NCI-H748 treated with DMSO at 0.1 percent for 48 hours (cell line): ENCODE measurements at regions not wholly inside any gene's neighbourhood (a gene's known extent, or its start where the extent isn't known, plus 50 kb on each side); places are given as distances from the start of the nearest gene placed in this dataset.

ENCODE experiments used
- DNase-seq: peaks from one replicate; lab custom pipeline; 2025; lab: John Stamatoyannopoulos, UW

- no peak for DNase-seq
These were observed 226.8 kb downstream of the C6orf118 start for GRCh38 chr6:165082636-165083035.

- no peak for DNase-seq
These were observed 227.4 kb downstream of the C6orf118 start for GRCh38 chr6:165081944-165082532.

GRCh38 chr6:165077876-165078275 is 231.5 kb downstream of the C6orf118 start:
- no peak for DNase-seq

GRCh38 chr6:165071906-165072305 is 237.5 kb downstream of the C6orf118 start:
- no peak for DNase-seq

- no peak for DNase-seq
These were observed 248.7 kb downstream of the C6orf118 start for GRCh38 chr6:165060720-165061119.

DNA sequence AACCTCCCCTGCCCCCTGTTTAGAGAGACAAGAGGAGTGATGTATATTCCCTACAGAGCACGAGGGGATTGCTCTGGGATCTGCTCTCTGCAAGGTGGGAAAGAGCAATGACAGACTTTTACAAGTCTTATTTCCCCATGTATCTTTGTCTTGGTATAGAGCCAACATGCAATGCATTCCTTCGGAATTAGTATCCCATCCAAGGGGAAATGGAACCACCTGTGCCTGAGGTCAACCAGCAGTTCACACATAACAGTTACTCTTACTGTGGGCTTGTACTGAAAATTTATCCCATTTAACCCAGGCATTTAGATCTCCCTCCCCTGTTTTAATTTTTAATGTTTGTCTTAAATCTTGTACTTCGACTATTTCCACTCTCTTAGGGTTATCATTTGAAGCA is 250.4 kb downstream of the C6orf118 start:
- DNase-seq: no peak

- DNase-seq: no peak
These were observed 253.1 kb downstream of the C6orf118 start for GRCh38 chr6:165056292-165056691.

DNA sequence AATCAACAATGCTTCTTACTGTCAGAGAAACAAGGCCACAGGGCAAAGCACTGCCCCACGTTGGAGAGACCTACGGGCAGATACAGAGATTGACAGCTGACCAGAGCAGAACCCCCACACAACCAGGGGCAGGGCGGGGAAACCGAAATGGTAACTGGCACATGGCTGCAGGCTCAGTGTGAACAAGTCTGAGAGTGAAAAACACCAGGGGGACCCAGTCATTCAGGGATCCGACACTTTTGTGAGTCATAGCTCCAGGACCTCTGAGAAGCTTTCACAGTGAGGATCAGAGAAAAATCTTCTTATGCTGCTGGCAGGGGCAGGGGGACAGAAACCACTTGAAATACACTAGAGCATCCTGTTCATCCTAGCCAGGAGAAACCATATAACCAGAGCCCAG is 254.2 kb downstream of the C6orf118 start:
- no peak for DNase-seq

GRCh38 chr6:165052561-165053480 is 256.6 kb downstream of the C6orf118 start:
- no peak for DNase-seq

DNA sequence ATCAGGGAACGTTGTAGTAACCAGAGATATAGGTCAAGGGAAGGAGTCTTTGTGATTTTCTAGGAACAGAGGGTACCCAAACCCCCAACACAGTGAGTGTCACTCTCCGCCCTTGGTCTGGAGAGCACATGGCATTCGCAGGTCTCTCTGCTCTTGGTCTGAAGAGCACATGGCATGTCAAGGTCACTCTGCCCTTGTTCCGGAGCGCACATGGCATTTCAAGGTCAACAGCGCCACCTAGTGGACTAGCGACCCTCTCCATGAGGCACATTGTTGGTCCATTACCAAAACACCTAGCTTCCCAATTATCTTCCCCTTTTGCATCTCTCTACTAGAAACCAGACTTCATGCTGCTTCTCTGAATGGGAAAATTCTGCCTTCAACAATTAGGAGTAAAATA is 260.0 kb downstream of the C6orf118 start:
- peak; percentile 37 for DNase-seq

DNA sequence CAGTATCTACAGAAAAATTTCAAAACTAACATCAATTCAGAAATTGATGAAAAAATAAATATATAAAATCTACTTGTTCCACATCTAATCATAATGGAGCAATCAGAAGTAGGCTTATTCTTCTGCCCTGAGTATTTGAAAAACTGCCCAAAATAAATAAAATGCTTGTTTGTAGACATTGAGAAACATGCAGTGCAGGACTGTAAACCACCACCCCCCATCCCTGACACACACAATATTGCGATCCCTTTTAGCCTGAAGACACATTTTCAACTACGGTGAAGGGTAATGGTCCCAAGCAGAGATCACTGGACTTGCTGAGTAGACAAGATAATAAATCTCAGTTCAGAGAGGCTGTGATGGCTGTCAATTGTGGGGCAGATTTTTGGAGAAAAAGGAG is 261.5 kb downstream of the C6orf118 start:
- DNase-seq: no peak

- no peak for DNase-seq
These were observed 263.8 kb downstream of the C6orf118 start for GRCh38 chr6:165045631-165046030.

- no peak for DNase-seq
These were observed 266.5 kb downstream of the C6orf118 start for GRCh38 chr6:165042912-165043311.

DNA sequence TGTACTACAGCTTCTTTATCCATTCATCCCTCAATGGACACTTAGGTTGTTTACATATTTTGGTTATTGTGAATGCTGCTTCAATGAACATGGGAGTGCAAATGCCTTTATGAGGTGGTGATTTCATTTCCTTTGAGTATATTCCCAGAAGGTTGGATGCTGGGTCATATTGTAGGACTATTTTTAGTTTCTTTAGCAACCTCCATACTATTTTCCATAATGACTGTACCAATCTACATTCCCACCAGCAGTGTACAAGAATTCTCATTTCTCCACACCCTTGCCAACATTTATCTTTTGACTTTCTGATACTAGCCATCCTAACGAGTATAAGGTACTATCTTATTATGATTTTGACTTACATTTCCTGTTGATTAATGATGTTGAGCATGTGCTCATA is 269.0 kb downstream of the C6orf118 start:
- DNase-seq: no peak

GRCh38 chr6:165034271-165034741 is 275.1 kb downstream of the C6orf118 start:
- no peak for DNase-seq

- DNase-seq: no peak
These were observed 277.9 kb downstream of the C6orf118 start for GRCh38 chr6:165031502-165031901.

GRCh38 chr6:165025040-165025439 is 284.4 kb downstream of the C6orf118 start:
- DNase-seq: no peak

- DNase-seq: no peak
These were observed 289.7 kb downstream of the C6orf118 start for GRCh38 chr6:165019681-165020080.

DNA sequence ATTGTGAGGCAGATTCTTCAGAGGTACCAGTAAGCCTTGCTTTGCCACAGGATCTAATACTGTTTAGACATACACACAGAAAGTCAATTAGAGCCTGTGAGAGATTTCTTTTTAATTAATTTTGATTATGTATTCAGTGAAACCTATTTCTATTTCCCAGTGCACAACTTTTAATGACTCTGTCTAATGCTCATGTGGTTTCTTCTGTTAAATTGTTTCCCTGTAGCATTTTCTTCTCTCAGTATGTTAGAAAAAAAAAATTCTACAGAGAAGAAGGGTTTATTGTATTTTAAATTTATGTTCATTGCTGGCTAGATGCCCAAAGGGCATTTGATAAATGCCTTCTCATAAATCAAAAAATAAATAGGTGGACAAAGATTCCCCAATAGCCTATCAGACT is 293.7 kb downstream of the C6orf118 start:
- no peak for DNase-seq

DNA sequence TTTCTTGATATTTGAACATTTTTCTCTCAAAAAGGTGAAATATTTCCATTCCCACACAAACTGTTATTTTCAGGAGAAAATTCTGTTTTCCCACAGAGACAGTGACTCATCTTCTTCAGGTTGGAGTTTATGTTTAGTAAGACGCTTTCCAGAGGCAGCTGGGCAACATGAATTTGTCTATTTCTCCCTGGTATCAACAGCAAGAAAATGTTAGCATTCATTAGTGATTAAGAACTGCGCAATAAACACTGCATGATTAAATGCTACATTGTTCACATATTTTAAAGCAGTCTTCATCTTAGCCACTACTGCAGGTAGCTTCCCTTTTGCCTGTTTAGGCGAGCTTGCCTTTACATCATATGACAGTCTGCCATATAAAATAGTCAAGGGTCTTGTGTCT is 295.7 kb downstream of the C6orf118 start:
- no peak for DNase-seq

DNA sequence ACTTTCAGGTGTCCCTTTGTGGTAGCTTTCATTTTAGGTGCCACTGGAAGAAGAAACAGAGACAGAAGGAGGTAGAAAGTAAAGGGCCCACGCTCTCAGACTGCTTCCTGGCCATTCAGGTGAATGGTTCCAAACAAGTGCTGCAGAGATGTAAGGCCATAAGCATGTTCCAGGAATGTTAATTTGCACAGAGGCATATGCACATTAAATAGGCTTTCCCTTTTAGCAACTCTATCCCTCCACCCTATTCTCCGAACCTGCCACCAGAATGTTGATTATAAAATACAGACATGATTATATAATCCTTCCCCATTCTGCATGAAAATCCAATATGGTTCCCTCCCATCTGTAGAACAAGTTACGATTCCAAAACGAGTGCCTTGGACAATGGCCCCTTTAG is 297.2 kb downstream of the C6orf118 start:
- DNase-seq: no peak

DNA sequence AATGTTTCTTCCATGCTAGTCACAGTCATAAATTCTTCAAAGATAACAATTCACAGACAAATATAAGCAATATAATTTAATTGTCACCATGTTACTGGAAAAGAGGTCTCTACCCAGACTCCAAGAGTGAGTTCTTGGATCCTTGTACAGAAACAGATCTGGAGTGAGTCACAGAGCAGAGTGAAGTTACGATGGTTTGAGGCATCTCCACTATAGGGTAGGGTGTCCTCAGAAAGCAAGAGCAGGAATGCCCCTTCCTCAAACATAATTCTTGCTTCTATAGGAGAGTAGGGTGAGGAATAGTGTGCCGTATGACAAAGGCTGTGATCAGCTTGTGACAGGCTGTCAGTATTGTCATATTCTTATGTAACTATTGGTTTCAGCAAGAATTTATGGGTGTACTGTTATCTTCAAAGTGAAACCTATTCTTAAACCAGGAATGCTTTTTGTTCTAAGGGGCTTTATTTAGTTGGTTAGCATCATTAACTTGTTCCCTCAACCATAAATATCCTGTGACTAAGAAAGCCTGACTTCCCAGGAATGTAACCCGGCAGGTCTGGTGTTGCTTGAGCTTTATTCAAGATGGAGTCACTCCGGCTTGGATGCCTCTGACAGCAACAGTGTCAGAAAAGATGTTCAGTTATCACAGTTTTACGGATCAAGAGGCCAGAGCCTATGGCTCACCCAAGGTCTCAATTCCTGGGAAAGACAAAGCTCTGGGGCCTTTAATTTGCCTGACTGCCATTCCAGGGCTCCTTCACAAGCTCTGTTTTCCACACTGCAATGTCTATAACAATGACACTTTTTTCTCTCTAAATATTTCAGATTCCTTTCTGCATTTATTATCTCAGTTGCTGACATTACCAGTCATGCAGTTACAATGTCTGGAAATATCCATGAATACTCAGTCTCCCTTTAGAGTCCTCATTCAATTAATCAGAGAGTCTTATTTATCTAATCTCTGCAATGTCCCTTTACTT is 298.6 kb downstream of the C6orf118 start:
- DNase-seq: no peak
